ENCODE measurements at regions not wholly inside any gene's neighbourhood (a gene's known extent, or its start where the extent isn't known, plus 50 kb on each side); places are given as distances from the start of the nearest gene placed in this dataset.

DNA sequence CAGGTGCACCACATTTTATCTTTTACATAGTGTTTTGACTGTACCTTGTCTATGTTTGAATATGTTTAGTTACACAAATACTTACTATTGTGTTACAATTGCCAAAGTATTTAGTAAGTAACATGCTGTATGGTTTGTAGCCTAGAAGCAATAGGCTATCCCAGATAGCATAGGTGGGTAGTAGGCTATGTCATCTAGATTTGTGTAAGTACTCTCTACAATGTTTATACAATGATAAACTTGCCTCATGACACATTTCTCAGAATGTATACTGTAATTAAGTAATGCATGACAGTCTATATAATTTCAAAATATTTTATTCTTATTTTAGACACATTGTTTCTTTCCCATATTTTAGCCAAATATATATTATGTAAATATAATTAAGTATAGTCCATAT lies 836.8 kb upstream of the CDH9 start:
- no peak overlapping the region for H4K8ac ChIP-seq (replicated peaks; ENCODE audit: insufficient read length, low read depth, low read length)
- H3K23ac ChIP-seq (ENCODE audit: insufficient read length, low read depth, low read length): no peak overlapping the region
- DNase-seq: no peak
- H3K27me3 ChIP-seq (ENCODE audit: insufficient read depth, low read length): no peaks in the 10 kb centered on the region
- H2BK120ac ChIP-seq (ENCODE audit: low read depth, low read length, poor library complexity, severe bottlenecking): no peak overlapping the region
- H3K4ac ChIP-seq (ENCODE audit: low read depth, low read length): no peak overlapping the region
- H3K56ac ChIP-seq (ENCODE audit: insufficient read length, low read depth, low read length): no peak overlapping the region
- H2BK5ac ChIP-seq (ENCODE audit: insufficient read length, low read length): no peak overlapping the region
- H3K14ac ChIP-seq (ENCODE audit: insufficient read depth, low read length): no peak overlapping the region
- no peak overlapping the region for H3K18ac ChIP-seq (ENCODE audit: insufficient read length, low read depth, low read length)
- no peak overlapping the region for H2BK15ac ChIP-seq (ENCODE audit: low read depth, low read length)
- H3K27me3 Mint-ChIP-seq (ENCODE audit: low read depth): no peaks in the 10 kb centered on the region
- no peaks in the 10 kb centered on the region for H3K79me1 ChIP-seq (ENCODE audit: insufficient read depth, low read depth, low read length, poor library complexity, severe bottlenecking)
- H4K5ac ChIP-seq (ENCODE audit: insufficient read length, low read depth, low read length): no peak overlapping the region
- no peak overlapping the region for H4K91ac ChIP-seq (ENCODE audit: insufficient read length, low read depth, low read length)
- H3K27ac ChIP-seq (ENCODE audit: insufficient read length, low read depth, low read length): no peak overlapping the region
- H3K9me3 Mint-ChIP-seq: peaks cover 16 to 33% of the 10 kb centered on the region in 2 experiments; a peak in 4 of 5 replicates
- no peaks in the 10 kb centered on the region for H4K20me1 ChIP-seq (ENCODE audit: control insufficient read depth, insufficient read depth, insufficient read length)
- no peak overlapping the region for H3T11ph ChIP-seq (ENCODE audit: low read length)
- TF ChIP-seq CTCF (conservative IDR thresholded peaks at IDR 0.05): no peak
- H2BK12ac ChIP-seq (ENCODE audit: insufficient read length, low read depth, low read length): no peak overlapping the region
- H3K4me3 Mint-ChIP-seq: no peak overlapping the region
- peaks cover 0 to 9% (median 2%) of the 10 kb centered on the region in 3 experiments; a peak in 3 of 7 replicates for H3K36me3 Mint-ChIP-seq (ENCODE audit: insufficient read depth in 1 of 3, low read depth in 3 of 3)
- no peak overlapping the region for H2AFZ ChIP-seq (ENCODE audit: low read length)
- no peak overlapping the region for H2AK5ac ChIP-seq (ENCODE audit: insufficient read length, low read length)
- no peaks in the 10 kb centered on the region for H3K79me2 ChIP-seq (ENCODE audit: insufficient read depth, low read length)
- no peaks in the 10 kb centered on the region for H3K9me3 ChIP-seq (ENCODE audit: control insufficient read depth, low read depth, low read length)
- H2BK20ac ChIP-seq (ENCODE audit: low read depth, low read length, poor library complexity, severe bottlenecking): no peak overlapping the region
- H3K27ac Mint-ChIP-seq: no peak overlapping the region
- H3K23me2 ChIP-seq (ENCODE audit: insufficient read length, low read depth, low read length, poor library complexity, severe bottlenecking): no peaks in the 10 kb centered on the region
- H3K9ac ChIP-seq (ENCODE audit: extremely low read depth, insufficient read length, low read length): no peak overlapping the region
- no peaks in the 10 kb centered on the region for H3K4me1 Mint-ChIP-seq
- no peak overlapping the region for H3K4me2 ChIP-seq (ENCODE audit: insufficient read depth, insufficient read length, low read length)
- H3K4me1 ChIP-seq (ENCODE audit: insufficient read depth, low read length): no peaks in the 10 kb centered on the region

Measured in H9 (cell line).